WTC11 (cell line): ENCODE measurements at regions not wholly inside any gene's neighbourhood (a gene's known extent, or its start where the extent isn't known, plus 50 kb on each side); places are given as distances from the start of the nearest gene placed in this dataset.

Experiments
- ATAC-seq: fragments of 200-7000 bp; cut with Tn5 transposase; 2 replicates; pipeline ENCODE4 v1.10.0; 2021; ENCODE audit warnings: mild to moderate bottlenecking, moderate library complexity
- CTCF ChIA-PET: fragments of 300-600 bp; sonication (Branson Sonifier 250); formaldehyde crosslinking; loops from one replicate; lab custom pipeline; 2021; ENCODE audit warnings: antibody characterized with exemption; lab: Charles Lee
- POLR2A ChIA-PET: fragments of 350-600 bp; sonication (Branson Sonifier 250); formaldehyde crosslinking; loops from one replicate; lab custom pipeline; 2021; ENCODE audit warnings: antibody characterized with exemption; lab: Charles Lee
- DNase-seq: peaks from one replicate; pipeline ENCODE4 v3.0.0; 2021; ENCODE audit warnings: low spot score
- H3K27ac Mint-ChIP-seq: 2 replicates; pipeline ENCODE4 v1.8.0; 2021; ENCODE audit warnings: mixed read lengths
- H3K27me3 Mint-ChIP-seq: 2 replicates; pipeline ENCODE4 v1.8.0; 2021; ENCODE audit warnings: low read depth, mild to moderate bottlenecking, moderate library complexity, mixed read lengths
- H3K36me3 Mint-ChIP-seq: 2 replicates; pipeline ENCODE4 v1.8.0; 2021; ENCODE audit warnings: mixed read lengths
- H3K4me1 Mint-ChIP-seq: 2 replicates; pipeline ENCODE4 v1.8.0; 2022; ENCODE audit warnings: mixed read lengths
- H3K4me3 Mint-ChIP-seq: 2 replicates; pipeline ENCODE4 v1.8.0; 2021; ENCODE audit warnings: mild to moderate bottlenecking, moderate library complexity, mixed read lengths
- H3K9me3 Mint-ChIP-seq: 2 replicates; pipeline ENCODE4 v1.8.0; 2021; ENCODE audit warnings: mixed read lengths
- AFF4 ChIP-seq: sonication (generic); formaldehyde crosslinking; IDR thresholded peaks from 2 replicates; pipeline ENCODE4 v1.8.1; 2023; ENCODE audit warnings: mild to moderate bottlenecking, missing genetic modification reagents, borderline replicate concordance
- ATF2 ChIP-seq: sonication (generic); formaldehyde crosslinking; IDR thresholded peaks from 2 replicates; pipeline ENCODE4 v1.8.1; 2022; ENCODE audit warnings: low read depth, missing genetic modification reagents, borderline replicate concordance
- ETV6 ChIP-seq: sonication (generic); formaldehyde crosslinking; IDR thresholded peaks from 2 replicates; pipeline ENCODE4 v1.8.1; 2022; ENCODE audit warnings: mild to moderate bottlenecking, missing genetic modification reagents
- GABPB1 ChIP-seq: sonication (generic); formaldehyde crosslinking; IDR thresholded peaks from 2 replicates; pipeline ENCODE4 v1.8.1; 2023; ENCODE audit warnings: mild to moderate bottlenecking, missing genetic modification reagents
- OVOL2 ChIP-seq: fragments of 250-450 bp; sonication (Bioruptor Pico); IDR thresholded peaks from 2 replicates; pipeline ENCODE4 v1.9.0; 2021; ENCODE audit warnings: mild to moderate bottlenecking, borderline replicate concordance
- PRDM15 ChIP-seq: sonication (generic); formaldehyde crosslinking; IDR thresholded peaks from 2 replicates; pipeline ENCODE4 v1.8.0; 2022; ENCODE audit warnings: missing genetic modification reagents
- RELA ChIP-seq: sonication (generic); formaldehyde crosslinking; IDR thresholded peaks from 2 replicates; pipeline ENCODE4 v1.8.1; 2022; ENCODE audit warnings: missing genetic modification reagents, mild to moderate bottlenecking, borderline replicate concordance
- SMAD3 ChIP-seq: sonication (generic); formaldehyde crosslinking; IDR thresholded peaks from 2 replicates; pipeline ENCODE4 v1.8.0; 2022; ENCODE audit warnings: missing genetic modification reagents, mild to moderate bottlenecking, borderline replicate concordance
- SOX15 ChIP-seq: fragments of 250-450 bp; sonication (Bioruptor Pico); IDR thresholded peaks from 2 replicates; pipeline ENCODE4 v1.9.0; 2021; ENCODE audit warnings: mild to moderate bottlenecking
- STAT6 ChIP-seq: sonication (generic); formaldehyde crosslinking; conservative IDR thresholded peaks from 2 replicates; pipeline ENCODE4 v1.8.1; 2023; ENCODE audit warnings: mild to moderate bottlenecking, low read depth, missing genetic modification reagents, moderate library complexity
- TP53 ChIP-seq: sonication (generic); formaldehyde crosslinking; IDR thresholded peaks from 2 replicates; pipeline ENCODE4 v1.8.1; 2023; ENCODE audit warnings: mild to moderate bottlenecking, missing genetic modification reagents
- ZMAT4 ChIP-seq: fragments of 250-450 bp; sonication (Bioruptor Pico); IDR thresholded peaks from 2 replicates; pipeline ENCODE4 v1.9.0; 2021; ENCODE audit warnings: mild to moderate bottlenecking
- ZNF317 ChIP-seq: sonication (generic); formaldehyde crosslinking; IDR thresholded peaks from 2 replicates; pipeline ENCODE4 v1.8.1; 2023; ENCODE audit warnings: low read depth, mild to moderate bottlenecking, moderate library complexity, missing genetic modification reagents, borderline replicate concordance
- ZNF423 ChIP-seq: fragments of 250-450 bp; sonication (Bioruptor Pico); IDR thresholded peaks from 2 replicates; pipeline ENCODE4 v2.1.2; 2022; ENCODE audit warnings: mild to moderate bottlenecking, moderate library complexity
- ZNF671 ChIP-seq: fragments of 250-450 bp; sonication (Bioruptor Pico); IDR thresholded peaks from 2 replicates; pipeline ENCODE4 v1.8.0; 2021; ENCODE audit warnings: mild to moderate bottlenecking

- Mint-ChIP-seq H3K9me3 (no peaks in the 10 kb centered on the region), H3K4me3 (no peak overlapping the region), H3K36me3 (no peaks in the 10 kb centered on the region), H3K27me3 (no peaks in the 10 kb centered on the region), H3K4me1 (peaks cover 15% of the 10 kb centered on the region; the same call in 1 of the 2 replicates), H3K27ac (no peak overlapping the region)
- no peak for ATAC-seq
- ChIA-PET CTCF (interaction anchor here (2.2 to 2.8 kb wide), 2 partner anchors 93 to 324 kb away, joined by 6 to 25 read pairs; no protein-coding TSS in a partner anchor), POLR2A (no interaction called here)
- TF ChIP-seq TP53 (CRISPR knock-in tag) (no peak), SOX15 (CRISPR knock-in tag) (no peak), SMAD3 (CRISPR knock-in tag) (no peak), AFF4 (no peak), ZNF317 (no peak), ZNF423 (CRISPR knock-in tag) (no peak), ATF2 (no peak), ZMAT4 (no peak)
- no peak for DNase-seq
Observed at GRCh38 chr12:131456301-131457027, 254.4 kb upstream of the SFSWAP start.

- Mint-ChIP-seq H3K36me3 (no peaks in the 10 kb centered on the region), H3K4me1 (peaks cover 15% of the 10 kb centered on the region; the same call in 1 of the 2 replicates)
- ATAC-seq, result no peak
- TF ChIP-seq OVOL2 (no peak), GABPB1 (CRISPR knock-in tag) (no peak), PRDM15 (CRISPR knock-in tag) (no peak), ETV6 (CRISPR knock-in tag) (no peak), AFF4 (no peak), STAT6 (no peak), RELA (no peak), ZNF671 (CRISPR knock-in tag) (no peak)
- TF ChIP-seq, all 79 proteins: peak for 0
- Mint-ChIP-seq H3K4me3 (no peak overlapping the region), H3K9me3 (peaks cover 1% of the 10 kb centered on the region), H3K27me3 (no peaks in the 10 kb centered on the region), H3K27ac (no peak overlapping the region)
- DNase-seq, result no peak
- ChIA-PET POLR2A (no interaction called here), CTCF (no interaction called here)
Observed at GRCh38 chr12:131457028-131457310, 253.9 kb upstream of the SFSWAP start.
